ENCODE measurements at regions not wholly inside any gene's neighbourhood (a gene's known extent, or its start where the extent isn't known, plus 50 kb on each side); places are given as distances from the start of the nearest gene placed in this dataset.

DNA sequence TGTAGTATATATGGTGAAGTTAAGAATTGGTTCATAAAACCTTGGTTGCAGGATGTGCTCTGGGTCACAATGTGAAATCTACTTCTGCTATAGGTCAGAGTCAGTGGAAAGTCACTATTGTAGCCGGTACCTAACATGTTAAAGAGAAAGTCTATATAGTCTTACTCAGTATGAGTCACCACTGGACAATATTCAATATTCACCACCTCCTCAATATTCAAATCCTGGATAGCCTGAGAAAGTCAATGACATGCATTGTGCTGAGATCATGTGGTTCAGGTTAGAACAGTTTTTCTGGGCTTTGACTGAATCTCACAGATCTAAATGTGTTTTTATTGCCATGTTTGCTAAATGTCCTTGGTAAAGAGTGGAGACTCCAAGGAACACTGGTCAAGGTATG lies 108.8 kb downstream of the HMHB1 start:
- Histone ChIP-seq H3K4me3 (no peak overlapping the region), H3K4me1 (peaks cover 0 to 11% of the 10 kb centered on the region in 2 donors), H3K27me3 (no peaks in the 10 kb centered on the region), H3K27ac (no peak overlapping the region), H3K36me3 (no peaks in the 10 kb centered on the region), H3K9me3 (no peaks in the 10 kb centered on the region)
- intact Hi-C loops (cut with DNase I; ENCODE audit: low total_unique reads) (no loop called here), in situ Hi-C loops (cut with MboI; ENCODE audit: low sequenced_read_pairs in 4 of 4) (no loop called here)
- DNase-seq (no peak), ATAC-seq (no peak)
- TF ChIP-seq CTCF (IDR thresholded peaks at IDR 0.05 in 4 of 5, conservative IDR thresholded peaks at IDR 0.05 in 1 of 5): no peak
- TF ChIP-seq POLR2A (IDR thresholded peaks at IDR 0.05): no peak

- peak; percentile 57 to 78 for ATAC-seq
- Histone ChIP-seq H3K4me3 (no peak overlapping the region), H3K36me3 (no peaks in the 10 kb centered on the region), H3K9me3 (no peaks in the 10 kb centered on the region), H3K4me1 (peaks cover 0 to 11% of the 10 kb centered on the region in 2 donors), H3K27me3 (no peaks in the 10 kb centered on the region), H3K27ac (peak overlapping the region; percentile 19 to 71 (median 48))
- no peak for DNase-seq
- no peak for TF ChIP-seq POLR2A (IDR thresholded peaks at IDR 0.05)
- no peak for TF ChIP-seq CTCF (IDR thresholded peaks at IDR 0.05 in 4 of 5, conservative IDR thresholded peaks at IDR 0.05 in 1 of 5)
- in situ Hi-C loops (cut with MboI; ENCODE audit: low sequenced_read_pairs in 4 of 4) (no loop called here), intact Hi-C loops (cut with DNase I; ENCODE audit: low total_unique reads) (no loop called here)
These were observed 109.8 kb downstream of the HMHB1 start for GRCh38 chr5:143921525-143922311.

- Histone ChIP-seq H3K36me3 (no peaks in the 10 kb centered on the region), H3K4me3 (no peak overlapping the region), H3K27me3 (no peaks in the 10 kb centered on the region), H3K4me1 (peaks cover 0 to 11% of the 10 kb centered on the region in 2 donors), H3K9me3 (no peaks in the 10 kb centered on the region), H3K27ac (peak overlapping the region; percentile 19 to 71 (median 48))
- in situ Hi-C loops (cut with MboI; ENCODE audit: low sequenced_read_pairs in 4 of 4): no loop called here
- intact Hi-C loops (cut with DNase I; ENCODE audit: low total_unique reads): no loop called here
- TF ChIP-seq POLR2A (IDR thresholded peaks at IDR 0.05): no peak
- TF ChIP-seq CTCF (IDR thresholded peaks at IDR 0.05 in 4 of 5, conservative IDR thresholded peaks at IDR 0.05 in 1 of 5): no peak
- DNase-seq: peak; percentile 54 to 57
- ATAC-seq: peak; percentile 93 to 98
These were observed 110.8 kb downstream of the HMHB1 start for GRCh38 chr5:143922718-143923117.

DNA sequence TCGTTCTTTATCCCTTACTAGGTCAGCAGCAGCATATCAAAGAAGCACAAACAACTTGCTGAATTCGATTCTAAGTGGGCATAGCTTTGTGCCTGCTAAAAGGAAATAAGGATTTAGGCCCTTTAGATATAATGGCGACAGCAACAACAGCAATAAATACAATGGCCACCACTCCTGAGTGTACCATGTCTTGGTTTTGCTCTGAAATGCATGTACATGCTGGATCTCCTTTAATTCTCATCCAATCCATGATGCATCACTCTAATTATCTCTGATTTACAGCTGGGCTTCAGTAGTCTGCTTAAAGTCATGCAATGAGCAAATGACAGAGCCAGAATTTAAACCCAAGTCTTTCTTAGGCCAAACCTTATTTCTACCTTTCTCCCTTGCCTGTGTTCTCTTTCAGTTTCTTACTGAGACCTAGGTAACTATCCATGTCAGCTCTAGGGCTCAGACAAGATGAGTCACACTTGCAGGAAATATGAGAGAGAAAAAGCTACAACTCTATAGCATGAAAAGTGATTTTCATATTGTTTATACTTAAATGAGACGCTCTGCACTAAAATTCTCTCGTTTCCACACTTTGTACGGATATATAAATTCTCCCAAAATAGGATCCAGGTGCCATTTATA lies 111.8 kb downstream of the HMHB1 start:
- Histone ChIP-seq H3K36me3 (no peaks in the 10 kb centered on the region), H3K9me3 (no peaks in the 10 kb centered on the region), H3K4me3 (no peak overlapping the region), H3K4me1 (peaks cover 0 to 11% of the 10 kb centered on the region in 2 donors), H3K27me3 (no peaks in the 10 kb centered on the region), H3K27ac (peak overlapping the region in 1 of 4 donors; percentile 71)
- no peak for DNase-seq
- in situ Hi-C loops (cut with MboI; ENCODE audit: low sequenced_read_pairs in 4 of 4): no loop called here
- intact Hi-C loops (cut with DNase I; ENCODE audit: low total_unique reads): no loop called here
- ATAC-seq: no peak
- TF ChIP-seq POLR2A (IDR thresholded peaks at IDR 0.05): no peak
- TF ChIP-seq CTCF (IDR thresholded peaks at IDR 0.05 in 4 of 5, conservative IDR thresholded peaks at IDR 0.05 in 1 of 5): no peak
